DMS53 (cell line): ENCODE measurements at regions not wholly inside any gene's neighbourhood (a gene's known extent, or its start where the extent isn't known, plus 50 kb on each side); places are given as distances from the start of the nearest gene placed in this dataset.

ENCODE experiments used
- DNase-seq: peaks from one replicate; lab custom pipeline; 2025; lab: John Stamatoyannopoulos, UW

DNA sequence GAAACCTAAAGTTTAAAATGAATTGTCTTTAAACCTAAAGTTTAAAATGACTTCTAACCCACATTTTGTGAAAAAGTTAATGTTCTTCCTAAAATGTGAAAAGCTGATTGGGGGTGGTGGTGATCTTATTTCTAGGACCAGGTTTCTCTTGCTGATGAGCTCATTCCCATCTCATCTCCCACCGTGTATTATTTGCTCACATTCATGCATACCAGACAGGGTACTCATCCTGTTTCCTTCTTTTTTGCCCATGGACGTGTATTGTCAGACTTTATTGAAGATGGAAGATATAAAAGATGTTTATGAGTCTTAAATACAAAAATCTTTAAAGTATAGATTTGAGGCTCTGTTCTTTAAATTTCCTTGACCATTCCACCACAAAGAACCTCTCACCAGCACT, 70.1 kb upstream of the MPHOSPH6 start:
- no peak for DNase-seq

DNA sequence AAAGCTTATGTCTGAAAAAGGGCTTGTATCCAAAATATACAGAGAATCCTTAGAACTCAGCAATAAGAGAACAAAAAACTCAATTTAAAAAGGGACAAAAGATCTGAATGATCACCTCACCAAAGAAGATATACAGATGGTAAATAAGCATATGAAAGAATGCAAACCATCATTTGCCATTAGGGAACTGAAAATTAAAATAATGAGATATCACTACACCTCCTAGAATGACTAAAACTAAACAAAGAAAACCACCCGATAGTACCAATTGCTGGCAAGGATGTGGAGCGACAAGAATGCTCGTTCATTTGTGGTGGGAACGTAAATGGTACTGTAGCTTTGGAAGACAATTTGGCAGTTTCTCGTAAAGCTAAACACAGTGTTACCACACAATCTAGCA, 66.9 kb upstream of the MPHOSPH6 start:
- no peak for DNase-seq

DNA sequence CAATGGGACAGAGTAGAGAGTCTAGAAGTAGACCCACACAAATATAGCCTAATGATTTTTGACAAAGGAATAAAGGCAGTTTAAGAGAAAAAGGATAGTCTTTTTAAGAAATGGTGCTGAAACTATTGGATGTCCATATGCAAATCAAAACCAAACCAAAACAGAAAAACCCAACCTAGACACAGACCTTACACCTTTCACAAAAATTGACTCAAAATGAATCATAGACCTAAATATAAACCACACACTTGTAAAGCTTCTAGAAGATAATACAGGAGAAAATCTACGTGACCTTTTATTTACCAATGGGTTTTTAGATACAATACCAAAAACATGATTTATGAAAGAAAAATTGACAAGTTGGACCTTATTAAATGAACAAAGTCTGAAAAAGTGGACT, 66.4 kb upstream of the MPHOSPH6 start:
- no peak for DNase-seq

DNA sequence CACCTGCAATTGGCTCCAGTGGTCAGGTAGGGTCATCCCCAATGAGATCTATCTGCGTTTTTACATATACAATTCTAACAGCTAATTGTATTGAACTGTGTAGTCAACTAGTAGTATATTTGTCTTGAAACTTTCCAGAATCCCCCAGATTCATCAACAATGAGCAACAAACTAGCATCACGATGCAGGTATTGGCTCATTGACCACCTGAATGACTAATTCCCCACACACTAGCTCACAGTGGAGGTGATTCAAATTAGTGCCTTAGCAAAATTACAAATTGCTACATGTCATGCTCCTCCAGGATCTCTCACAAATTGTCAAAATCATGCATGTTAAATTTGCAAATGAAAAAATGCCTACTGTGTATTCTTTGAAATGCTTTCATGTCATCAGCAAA, 62.8 kb upstream of the MPHOSPH6 start:
- no peak for DNase-seq

DNA sequence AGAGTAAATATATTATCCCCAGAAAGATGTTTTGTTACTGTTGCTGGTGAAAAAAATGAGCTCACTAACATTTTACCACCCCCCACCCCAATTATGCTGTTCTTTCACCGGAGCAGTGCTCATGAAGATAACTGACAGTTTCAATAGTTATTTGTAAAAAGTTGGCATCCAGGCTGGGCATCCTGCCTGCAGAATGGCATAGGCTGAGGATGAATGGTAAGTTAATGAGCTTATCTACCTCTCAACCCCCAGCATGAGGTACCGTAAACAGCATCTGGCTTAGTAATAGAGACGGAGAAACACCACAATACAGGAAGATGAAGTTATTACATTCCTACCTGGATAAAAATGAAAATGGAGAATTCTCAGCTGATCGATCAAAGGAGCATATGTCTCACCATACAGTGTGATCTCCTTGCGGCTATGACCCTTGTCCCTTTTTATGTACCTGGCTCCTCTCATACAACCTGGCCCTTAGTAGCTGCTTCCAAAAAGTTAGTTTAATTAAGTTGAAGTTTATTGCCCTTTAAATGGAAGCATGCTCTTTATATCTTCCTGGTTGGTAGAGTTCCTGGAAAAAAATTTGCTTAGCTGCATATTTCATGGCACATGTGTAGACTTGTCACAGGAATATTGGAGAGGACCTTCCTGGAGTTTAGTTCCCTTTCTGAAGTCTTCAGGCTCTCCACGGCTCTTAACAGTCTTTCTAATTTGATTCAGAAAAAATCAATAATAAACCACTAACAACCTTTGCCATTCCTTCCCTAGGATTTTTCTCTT, 61.2 kb upstream of the MPHOSPH6 start:
- DNase-seq: no peak

DNA sequence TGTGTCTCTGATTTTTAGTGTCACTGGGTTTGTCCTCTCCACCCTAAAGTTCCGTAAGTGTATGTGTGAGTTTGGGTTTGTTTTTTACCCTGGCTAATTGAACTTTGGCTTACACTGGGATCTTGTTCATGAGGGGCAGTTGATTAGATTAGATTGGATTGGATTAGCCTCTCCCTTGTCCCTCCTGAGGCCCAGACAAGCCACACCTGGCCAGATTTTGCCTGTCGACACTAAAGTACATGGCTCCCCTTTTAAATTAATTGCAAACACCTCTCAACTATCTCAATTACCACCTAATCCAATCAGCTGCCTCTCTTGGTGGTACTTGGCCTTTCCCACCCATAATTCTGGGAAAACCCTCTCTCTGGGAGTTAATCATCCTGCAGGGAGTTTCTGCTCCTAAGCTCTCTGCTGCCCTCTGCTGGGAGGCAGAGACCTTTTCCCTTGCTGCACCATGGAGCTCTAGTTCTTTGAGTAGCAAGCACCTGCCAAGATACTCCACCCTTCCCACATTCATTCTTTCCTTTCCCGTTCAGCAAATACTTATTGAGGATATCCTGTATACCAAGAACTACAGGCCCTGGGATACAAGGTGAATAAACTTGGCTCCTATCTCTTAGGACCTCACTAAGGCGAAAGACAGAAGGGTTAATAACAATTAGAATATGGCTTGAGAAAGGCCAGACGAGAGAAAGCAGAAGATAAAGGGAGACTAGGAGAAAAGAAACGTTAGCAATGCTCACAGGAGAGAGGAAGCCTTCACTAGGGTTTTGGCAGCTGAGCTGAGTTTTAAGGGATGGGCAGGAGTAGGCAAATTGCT, 60.0 kb upstream of the MPHOSPH6 start:
- peak; percentile 82 for DNase-seq

DNA sequence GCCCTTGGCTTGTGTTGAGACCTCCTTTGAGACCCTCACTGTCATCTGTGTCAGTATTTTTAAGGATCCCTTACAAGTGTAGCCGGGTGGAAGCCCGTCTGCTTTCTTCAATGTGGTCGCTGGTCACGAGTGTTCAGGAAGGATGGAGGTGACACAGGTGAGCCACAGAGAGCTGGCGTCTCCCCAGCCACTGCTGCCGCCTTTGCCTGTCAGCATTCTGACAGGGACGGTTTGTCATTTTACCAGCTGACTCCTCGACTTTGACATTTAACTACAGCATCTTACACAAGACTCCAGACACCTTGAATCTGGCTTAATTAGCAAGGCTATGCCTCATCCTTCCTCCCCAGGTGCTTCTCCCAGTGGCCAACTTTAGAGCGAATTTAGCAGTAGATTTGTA, 56.3 kb upstream of the MPHOSPH6 start:
- DNase-seq: no peak

DNA sequence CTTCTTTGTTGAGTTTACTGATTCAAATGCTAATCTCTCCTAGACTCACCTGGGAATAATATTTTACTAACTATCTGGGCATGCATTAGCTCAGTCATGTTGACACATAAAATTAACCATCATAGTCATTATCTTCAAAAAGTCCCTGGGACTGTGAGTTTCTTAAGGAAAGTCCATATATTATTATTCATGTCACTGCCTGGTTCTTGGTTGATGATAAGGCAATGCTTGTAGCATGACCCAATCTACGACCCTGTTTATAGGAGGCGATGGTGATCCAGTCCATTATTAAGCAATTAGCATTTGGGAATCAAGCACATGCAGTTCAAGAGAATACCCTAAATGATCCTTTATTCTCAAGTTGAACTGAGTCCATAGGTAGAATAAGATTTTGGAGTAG, 54.8 kb upstream of the MPHOSPH6 start:
- no peak for DNase-seq

DNA sequence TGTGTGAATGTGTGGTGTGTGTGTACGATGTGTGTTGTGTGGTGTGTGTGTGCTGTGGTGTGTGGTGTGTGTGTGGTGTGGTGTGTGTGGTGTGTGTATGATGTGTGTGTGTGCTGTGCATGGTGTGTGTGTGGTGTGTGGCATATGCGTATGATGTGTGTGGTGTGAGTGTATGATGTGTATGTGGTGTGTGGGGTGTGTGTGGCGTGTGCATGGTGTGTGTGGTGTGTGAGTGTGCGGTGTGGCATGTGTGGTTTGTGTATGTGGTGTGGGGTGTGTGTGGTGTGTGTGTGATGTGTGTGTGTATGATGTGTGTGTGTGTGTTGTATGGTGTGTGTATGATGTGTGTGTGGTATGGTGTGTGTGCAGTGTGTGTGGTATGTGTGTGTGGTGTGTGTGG, 50.5 kb upstream of the MPHOSPH6 start:
- no peak for DNase-seq
